Neural cell (in vitro differentiated cells): ENCODE measurements at regions not wholly inside any gene's neighbourhood (a gene's known extent, or its start where the extent isn't known, plus 50 kb on each side); places are given as distances from the start of the nearest gene placed in this dataset.

Experiments used
- H2AFZ ChIP-seq: fragments of 200-600, 300-800 bp; sonication (generic), shearing (Covaris generic); 2 replicates; pipeline ENCODE4 v1.6.0; 2014; ENCODE audit warnings: low read depth, mild to moderate bottlenecking, antibody characterized with exemption, low read length, moderate library complexity
- H3F3A ChIP-seq: fragments of 200-600 bp; shearing (Covaris generic); 2 replicates; pipeline ENCODE4 v1.6.1; 2016; ENCODE audit warnings: mild to moderate bottlenecking, moderate library complexity, mixed read lengths, antibody characterized with exemption, low read length; ENCODE audit not compliant: insufficient read depth, poor library complexity, severe bottlenecking
- H3K27ac ChIP-seq: fragments of 200-600, 300-800 bp; sonication (generic), shearing (Covaris generic); 2 replicates; pipeline ENCODE4 v1.5.1; 2014; ENCODE audit warnings: mild to moderate bottlenecking, low read length, moderate library complexity
- H3K27me3 ChIP-seq: fragments of 300-800, 200-600 bp; sonication (generic), shearing (Covaris generic); 2 replicates; pipeline ENCODE4 v1.6.0; 2014; ENCODE audit warnings: mild to moderate bottlenecking, low read depth, low read length, moderate library complexity; ENCODE audit not compliant: insufficient read depth
- H3K36me3 ChIP-seq: fragments of 300-800, 200-600 bp; sonication (generic), shearing (Covaris generic); 2 replicates; pipeline ENCODE4 v1.5.1; 2014; ENCODE audit warnings: mild to moderate bottlenecking, antibody characterized with exemption, low read length, moderate library complexity; ENCODE audit not compliant: insufficient read depth
- H3K4me2 ChIP-seq: fragments of 300-800, 200-600 bp; sonication (generic), shearing (Covaris generic); 2 replicates; pipeline ENCODE4 v1.6.0; 2014; ENCODE audit warnings: mild to moderate bottlenecking, low read length
- H3K4me3 ChIP-seq: fragments of 300-800, 200-600 bp; sonication (generic), shearing (Covaris generic); 2 replicates; pipeline ENCODE4 v1.5.1; 2014; ENCODE audit warnings: mild to moderate bottlenecking, low read length, moderate library complexity
- H3K79me2 ChIP-seq: fragments of 200-600 bp; shearing (Covaris generic); replicated peaks from 2 replicates; pipeline ENCODE4 v1.6.0; 2014; ENCODE audit warnings: mild to moderate bottlenecking, low read length, moderate library complexity; ENCODE audit not compliant: insufficient read depth
- H3K9ac ChIP-seq: fragments of 300-800, 200-600 bp; sonication (generic), shearing (Covaris generic); 2 replicates; pipeline ENCODE4 v1.6.1; 2016; ENCODE audit warnings: mild to moderate bottlenecking, low read length, mixed read lengths
- H3K9me2 ChIP-seq: fragments of 200-600 bp; shearing (Covaris generic); 2 replicates; pipeline ENCODE4 v1.6.1; 2016; ENCODE audit warnings: mild to moderate bottlenecking, low read length, mixed read lengths; ENCODE audit not compliant: insufficient read depth
- H3K9me3 ChIP-seq: fragments of 200-600, 300-800 bp; sonication (generic), shearing (Covaris generic); 2 replicates; pipeline ENCODE4 v1.6.1; 2016; ENCODE audit warnings: mild to moderate bottlenecking, mixed run types, low read length, moderate library complexity, mixed read lengths
- H4K20me1 ChIP-seq: fragments of 200-600 bp; shearing (Covaris generic); 2 replicates; pipeline ENCODE4 v1.6.1; 2016; ENCODE audit warnings: mild to moderate bottlenecking, mixed run types; ENCODE audit not compliant: insufficient read depth
- CTCF ChIP-seq: fragments of 450-650 bp; IDR thresholded peaks from 2 replicates; pipeline ENCODE4 v1.5.1; 2014; ENCODE audit warnings: antibody characterized with exemption, mild to moderate bottlenecking, moderate library complexity; ENCODE audit not compliant: poor library complexity, severe bottlenecking
- EP300 ChIP-seq: fragments of 450-650 bp; conservative IDR thresholded peaks from 2 replicates; pipeline ENCODE4 v1.6.1; 2014; ENCODE audit warnings: antibody characterized with exemption, mild to moderate bottlenecking, moderate library complexity; ENCODE audit not compliant: poor library complexity, severe bottlenecking
- EZH2 ChIP-seq: fragments of 200-600, 300-800 bp; shearing (Covaris generic), sonication (generic); IDR thresholded peaks from 2 replicates; pipeline ENCODE4 v1.6.1; 2014; ENCODE audit warnings: antibody characterized with exemption, low read length, borderline replicate concordance, mild to moderate bottlenecking; ENCODE audit not compliant: insufficient read depth, poor library complexity, severe bottlenecking
- MXI1 ChIP-seq: fragments of 450-650 bp; conservative IDR thresholded peaks from 2 replicates; pipeline ENCODE4 v1.6.1; 2014; ENCODE audit warnings: antibody characterized with exemption, mild to moderate bottlenecking; ENCODE audit not compliant: poor library complexity, severe bottlenecking
- POLR2AphosphoS5 ChIP-seq: IDR thresholded peaks from 2 replicates; pipeline ENCODE4 v1.6.1; 2012
- RAD21 ChIP-seq: fragments of 450-650 bp; conservative IDR thresholded peaks from 2 replicates; pipeline ENCODE4 v1.6.1; 2014; ENCODE audit warnings: antibody characterized with exemption, mild to moderate bottlenecking, moderate library complexity
- REST ChIP-seq: IDR thresholded peaks from 2 replicates; pipeline ENCODE4 v1.6.1; 2012; ENCODE audit warnings: borderline replicate concordance
- SMC3 ChIP-seq: fragments of 450-650 bp; conservative IDR thresholded peaks from 2 replicates; pipeline ENCODE4 v1.6.1; 2014; ENCODE audit warnings: antibody characterized with exemption, mild to moderate bottlenecking, moderate library complexity; ENCODE audit not compliant: poor library complexity
- TAF1 ChIP-seq: IDR thresholded peaks from 2 replicates; pipeline ENCODE4 v1.6.1; 2012; ENCODE audit warnings: low read depth

GRCh38 chr2:176556373-176556772, 287.1 kb downstream of the MTX2 start:
- Histone ChIP-seq H3K27me3 (peaks cover 10% of the 10 kb centered on the region), H3K9me2 (no peaks in the 10 kb centered on the region), H3K9me3 (no peaks in the 10 kb centered on the region), H3K27ac (no peak overlapping the region), H3K4me3 (no peak overlapping the region), H3F3A (no peaks in the 10 kb centered on the region), H3K36me3 (no peaks in the 10 kb centered on the region), H4K20me1 (no peaks in the 10 kb centered on the region), H3K4me2 (no peak overlapping the region), H3K79me2 (no peaks in the 10 kb centered on the region), H2AFZ (no peak overlapping the region), H3K9ac (no peak overlapping the region)
- TF ChIP-seq EP300 (no peak), TAF1 (no peak), MXI1 (no peak), POLR2AphosphoS5 (no peak), REST (no peak), EZH2 (no peak), CTCF (no peak), SMC3 (no peak), RAD21 (no peak)

- Histone ChIP-seq H3K79me2 (no peaks in the 10 kb centered on the region), H3K4me2 (no peak overlapping the region), H3F3A (no peaks in the 10 kb centered on the region), H3K9ac (no peak overlapping the region), H4K20me1 (no peaks in the 10 kb centered on the region), H3K27me3 (peaks cover 10% of the 10 kb centered on the region), H3K36me3 (no peaks in the 10 kb centered on the region), H2AFZ (no peak overlapping the region), H3K9me2 (no peaks in the 10 kb centered on the region), H3K27ac (no peak overlapping the region), H3K4me3 (no peak overlapping the region), H3K9me3 (no peaks in the 10 kb centered on the region)
- TF ChIP-seq REST, result no peak
- no peak for TF ChIP-seq SMC3
- no peak for TF ChIP-seq MXI1
- no peak for TF ChIP-seq EZH2
- no peak for TF ChIP-seq CTCF
- TF ChIP-seq EP300, result no peak
- TF ChIP-seq TAF1, result no peak
- no peak for TF ChIP-seq POLR2AphosphoS5
- no peak for TF ChIP-seq RAD21
Measured at GRCh38 chr2:176557821-176558220, 288.6 kb downstream of the MTX2 start.
